IMR-90 (cell line): ENCODE measurements at regions not wholly inside any gene's neighbourhood (a gene's known extent, or its start where the extent isn't known, plus 50 kb on each side); places are given as distances from the start of the nearest gene placed in this dataset.

Experiments used
- ATAC-seq: fragments of 200-7000 bp; cut with Tn5 transposase; 2 replicates; pipeline ENCODE4 v1.9.1; 2020; ENCODE audit warnings: low read depth, mild to moderate bottlenecking, moderate library complexity
- BruUV-seq: library from RNA; stranded (reverse); fragments of 400-500 nt; replicated peaks from 2 replicates; lab custom pipeline; 2021; lab: Mats Ljungman, UMichigan
- CTCF ChIA-PET: fragments of 300-600 bp; formaldehyde crosslinking; extraction: SDS; loops from one replicate; lab custom pipeline; 2021; ENCODE audit warnings: antibody characterized with exemption; lab: Yijun Ruan, JAX
- POLR2A ChIA-PET: fragments of 300-600 bp; sonication (Branson Sonifier 250); formaldehyde crosslinking; loops from one replicate; lab custom pipeline; 2022; ENCODE audit warnings: antibody characterized with exemption; ENCODE audit not compliant: unreplicated experiment; lab: Charles Lee
- DNase-seq: peaks from one replicate; pipeline ENCODE4 v3.0.0; 2013
- H2AFZ ChIP-seq: replicated peaks from 2 replicates; pipeline ENCODE3; 2013; ENCODE audit warnings: low read length, mild to moderate bottlenecking; ENCODE audit not compliant: poor library complexity
- H2AK5ac ChIP-seq: 2 replicates; pipeline ENCODE4 v1.6.1; 2013; ENCODE audit warnings: low read depth, low read length, inconsistent platforms
- H2AK9ac ChIP-seq: replicated peaks from 2 replicates; pipeline ENCODE3; 2013; ENCODE audit warnings: mild to moderate bottlenecking, low read depth, low read length, moderate library complexity; ENCODE audit not compliant: poor library complexity
- H2BK120ac ChIP-seq: 2 replicates; pipeline ENCODE4 v1.6.1; 2013; ENCODE audit warnings: low read depth, low read length, inconsistent platforms
- H2BK15ac ChIP-seq: 3 replicates; pipeline ENCODE4 v1.6.1; 2013; ENCODE audit warnings: low read depth, low read length, inconsistent platforms
- H2BK20ac ChIP-seq: 2 replicates; pipeline ENCODE4 v1.6.1; 2013; ENCODE audit warnings: low read depth, mild to moderate bottlenecking, inconsistent platforms, low read length, moderate library complexity
- H2BK5ac ChIP-seq: 2 replicates; pipeline ENCODE4 v1.6.1; 2013; ENCODE audit warnings: mild to moderate bottlenecking, low read depth, low read length, inconsistent platforms; ENCODE audit not compliant: poor library complexity, severe bottlenecking
- H3K14ac ChIP-seq: replicated peaks from 2 replicates; pipeline ENCODE4 v1.6.1; 2013; ENCODE audit warnings: low read depth, low read length, inconsistent platforms
- H3K18ac ChIP-seq: 2 replicates; pipeline ENCODE4 v1.6.1; 2013; ENCODE audit warnings: low read depth, low read length, control low read depth
- H3K23ac ChIP-seq: 2 replicates; pipeline ENCODE4 v1.6.1; 2013; ENCODE audit warnings: low read depth, low read length, inconsistent platforms
- H3K27ac ChIP-seq: 2 replicates; pipeline ENCODE4 v1.5.1; 2013; ENCODE audit warnings: mild to moderate bottlenecking, control low read depth, low read length; ENCODE audit not compliant: insufficient read depth
- H3K27me3 ChIP-seq: 2 replicates; pipeline ENCODE4 v1.6.1; 2013; ENCODE audit warnings: low read length; ENCODE audit not compliant: control insufficient read depth, insufficient read depth
- H3K36me3 ChIP-seq: 2 replicates; pipeline ENCODE4 v1.6.1; 2013; ENCODE audit warnings: low read length, mixed read lengths; ENCODE audit not compliant: control insufficient read depth, insufficient read depth
- H3K4ac ChIP-seq: 2 replicates; pipeline ENCODE4 v1.6.1; 2013; ENCODE audit warnings: low read depth, low read length, inconsistent platforms
- H3K4me1 ChIP-seq: 2 replicates; pipeline ENCODE4 v1.6.1; 2013; ENCODE audit warnings: low read length, mixed read lengths; ENCODE audit not compliant: control insufficient read depth, insufficient read depth
- H3K4me2 ChIP-seq: 2 replicates; pipeline ENCODE4 v1.6.1; 2013; ENCODE audit warnings: low read depth, mild to moderate bottlenecking, control low read depth, low read length, moderate library complexity
- H3K4me3 ChIP-seq: 2 replicates; pipeline ENCODE4 v1.5.1; 2013; ENCODE audit warnings: low read depth, mild to moderate bottlenecking, control low read depth, low read length, moderate library complexity; ENCODE audit not compliant: insufficient read depth
- H3K56ac ChIP-seq: 2 replicates; pipeline ENCODE4 v1.6.1; 2013; ENCODE audit warnings: low read length, inconsistent platforms; ENCODE audit not compliant: insufficient read depth; ENCODE audit errors: extremely low read depth
- H3K79me1 ChIP-seq, 2 experiments: 2 replicates each; pipeline ENCODE4 v1.6.1; 2013; ENCODE audit warnings: low read length in 2 of 2, inconsistent platforms in 1 of 2, low read depth in 1 of 2
- H3K9ac ChIP-seq: 2 replicates; pipeline ENCODE4 v1.6.1; 2013; ENCODE audit warnings: low read depth, low read length, control low read depth
- H3K9me1 ChIP-seq: 2 replicates; pipeline ENCODE4 v1.6.1; 2013; ENCODE audit warnings: low read length, inconsistent platforms; ENCODE audit not compliant: insufficient read depth
- H3K9me3 ChIP-seq: 2 replicates; pipeline ENCODE4 v1.6.1; 2013; ENCODE audit warnings: low read length; ENCODE audit not compliant: control insufficient read depth, insufficient read depth
- H4K20me1 ChIP-seq: 2 replicates; pipeline ENCODE4 v1.6.1; 2013; ENCODE audit warnings: low read length, inconsistent platforms; ENCODE audit not compliant: insufficient read depth
- H4K5ac ChIP-seq: 2 replicates; pipeline ENCODE4 v1.6.1; 2013; ENCODE audit warnings: mild to moderate bottlenecking, low read depth, low read length, control low read depth
- H4K8ac ChIP-seq, 2 experiments: 2 replicates each; pipeline ENCODE4 v1.6.1; 2013; ENCODE audit warnings: low read depth in 2 of 2, low read length in 2 of 2, control low read depth in 1 of 2, inconsistent platforms in 1 of 2
- H4K91ac ChIP-seq: 2 replicates; pipeline ENCODE4 v1.6.1; 2013; ENCODE audit warnings: low read depth, low read length, inconsistent platforms; ENCODE audit not compliant: insufficient read depth
- BHLHE40 ChIP-seq: fragments of 150-350 bp; IDR thresholded peaks from 2 replicates; pipeline ENCODE4 v1.6.1; 2016; ENCODE audit warnings: mild to moderate bottlenecking, low read depth, low read length
- CEBPB ChIP-seq: IDR thresholded peaks from 2 replicates; pipeline ENCODE4 v1.6.1; 2012; ENCODE audit warnings: low read depth, low read length, improper control_type of control experiment
- CHD1 ChIP-seq: IDR thresholded peaks from 2 replicates; pipeline ENCODE4 v1.6.1; 2012; ENCODE audit warnings: low read depth, low read length, improper control_type of control experiment
- CTCF ChIP-seq: conservative IDR thresholded peaks from 2 replicates; pipeline ENCODE4 v1.5.1; 2012; ENCODE audit warnings: mild to moderate bottlenecking, low read depth, low read length, improper control_type of control experiment
- FOS ChIP-seq: fragments of 150-350 bp; IDR thresholded peaks from 2 replicates; pipeline ENCODE4 v1.6.1; 2016; ENCODE audit warnings: low read depth, low read length
- MAFK ChIP-seq: IDR thresholded peaks from 2 replicates; pipeline ENCODE4 v1.6.1; 2012; ENCODE audit warnings: low read depth, low read length, improper control_type of control experiment
- MAZ ChIP-seq: IDR thresholded peaks from 2 replicates; pipeline ENCODE4 v1.6.1; 2012; ENCODE audit warnings: low read depth, mild to moderate bottlenecking, low read length, improper control_type of control experiment, moderate library complexity, borderline replicate concordance
- MXI1 ChIP-seq: IDR thresholded peaks from 2 replicates; pipeline ENCODE4 v1.6.1; 2012; ENCODE audit warnings: low read depth, mild to moderate bottlenecking, low read length, moderate library complexity, borderline replicate concordance
- NFE2L2 ChIP-seq: fragments of 150-350 bp; IDR thresholded peaks from 2 replicates; pipeline ENCODE4 v1.6.1; 2016; ENCODE audit warnings: low read depth, mild to moderate bottlenecking, low read length
- POLR2A ChIP-seq: IDR thresholded peaks from 2 replicates; pipeline ENCODE4 v1.6.1; 2012; ENCODE audit warnings: mild to moderate bottlenecking, low read depth, low read length
- RAD21 ChIP-seq: IDR thresholded peaks from 2 replicates; pipeline ENCODE4 v1.6.1; 2012; ENCODE audit warnings: low read length, improper control_type of control experiment
- RCOR1 ChIP-seq: IDR thresholded peaks from 2 replicates; pipeline ENCODE4 v1.6.1; 2012; ENCODE audit warnings: mild to moderate bottlenecking, low read length, improper control_type of control experiment; ENCODE audit not compliant: insufficient replicate concordance
- RFX5 ChIP-seq: IDR thresholded peaks from 2 replicates; pipeline ENCODE4 v1.8.0; 2012; ENCODE audit warnings: low read depth, mild to moderate bottlenecking, low read length, moderate library complexity
- SMC3 ChIP-seq: fragments of 150-350 bp; IDR thresholded peaks from 2 replicates; pipeline ENCODE4 v1.6.1; 2016; ENCODE audit warnings: low read depth, mild to moderate bottlenecking, antibody characterized with exemption, low read length, moderate library complexity
- WGBS, 2 experiments: methylation state at CpG; one replicate each; pipeline versions ENCODE4 v1.1.5 to v1.1.7; 2013; ENCODE audit warnings: missing lambda C conversion rate in 2 of 2; ENCODE audit not compliant: insufficient read length in 1 of 2; ENCODE audit errors: extremely low coverage in 2 of 2; 5-methylcytosine and 5-hydroxymethylcytosine counted together
- dilution Hi-C: fragments of 300-500 bp; cut with HindIII; formaldehyde crosslinking; loops from one replicate; pipeline ENCODE4 v1.14.3; 2018; ENCODE audit warnings: low sequenced_read_pairs; ENCODE audit not compliant: unreplicated experiment
- in situ Hi-C: fragments of 300-500 bp; cut with MboI; formaldehyde crosslinking; loops from 3 replicates; pipeline ENCODE4 v1.14.3; 2019; ENCODE audit warnings: low sequenced_read_pairs, inconsistent platforms, mixed read lengths
- intact Hi-C: fragments of 100-400 bp; cut with micrococcal nuclease; formaldehyde crosslinking; loops from 2 replicates; pipeline ENCODE4 v1.10.0; 2022
- TF ChIP-seq, protein P1 (sequence below): fragments of 150-350 bp; IDR thresholded peaks from 2 replicates; pipeline ENCODE4 v1.6.1; 2016; ENCODE audit warnings: low read depth, mild to moderate bottlenecking, low read length, moderate library complexity, borderline replicate concordance
- TF ChIP-seq, protein P2 (sequence below): fragments of 150-350 bp; IDR thresholded peaks from 2 replicates; pipeline ENCODE4 v1.6.1; 2017; ENCODE audit warnings: mild to moderate bottlenecking, antibody characterized with exemption, low read length, low read depth

GRCh38 chr2:120499784-120500495 lies 154.0 kb downstream of the INHBB start:
- ATAC-seq (no peak), DNase-seq (no peak)
- Histone ChIP-seq H4K20me1 (no peaks in the 10 kb centered on the region), H2BK120ac (no peak overlapping the region), H3K9me1 (peaks cover 4% of the 10 kb centered on the region; the same call in 1 of the 2 replicates), H2BK5ac (no peak overlapping the region), H3K4me2 (no peak overlapping the region), H3K27ac (no peak overlapping the region), H2AK5ac (no peak overlapping the region), H2BK20ac (no peak overlapping the region), H3K9me3 (no peaks in the 10 kb centered on the region), H3K23ac (no peak overlapping the region), H2AK9ac (no peak overlapping the region), H3K36me3 (no peaks in the 10 kb centered on the region), H4K5ac (no peak overlapping the region), H2AFZ (no peak overlapping the region), H3K9ac (no peak overlapping the region), H3K14ac (no peak overlapping the region), H3K4me1 (peaks cover 1% of the 10 kb centered on the region; the same call in 1 of the 2 replicates), H3K27me3 (peaks cover 51% of the 10 kb centered on the region), H2BK15ac (no peak overlapping the region), H4K91ac (no peak overlapping the region), H3K56ac (no peak overlapping the region), H3K4me3 (no peak overlapping the region), H3K18ac (no peak overlapping the region), H3K4ac (no peak overlapping the region), H3K79me1 (no peaks in the 10 kb centered on the region), H4K8ac (no peak overlapping the region)
- WGBS, 2 experiments: 70% methylated on average over 8 of the region's 13 CpGs; no CpG with 5 or more reads in 1 of the 2 experiments
- intact Hi-C loops: no loop called here
- ChIA-PET CTCF (no interaction called here), POLR2A (no interaction called here)
- BruUV-seq: no TSS peak
- in situ Hi-C loops: no loop called here
- TF ChIP-seq CTCF (no peak), MAFK (no peak), CHD1 (no peak), MAZ (no peak), MXI1 (no peak), RCOR1 (no peak), SMC3 (no peak), FOS (no peak), RFX5 (no peak), NFE2L2 (no peak), POLR2A (no peak), BHLHE40 (no peak), RAD21 (no peak), CEBPB (no peak)
- TF ChIP-seq, protein P1, sequence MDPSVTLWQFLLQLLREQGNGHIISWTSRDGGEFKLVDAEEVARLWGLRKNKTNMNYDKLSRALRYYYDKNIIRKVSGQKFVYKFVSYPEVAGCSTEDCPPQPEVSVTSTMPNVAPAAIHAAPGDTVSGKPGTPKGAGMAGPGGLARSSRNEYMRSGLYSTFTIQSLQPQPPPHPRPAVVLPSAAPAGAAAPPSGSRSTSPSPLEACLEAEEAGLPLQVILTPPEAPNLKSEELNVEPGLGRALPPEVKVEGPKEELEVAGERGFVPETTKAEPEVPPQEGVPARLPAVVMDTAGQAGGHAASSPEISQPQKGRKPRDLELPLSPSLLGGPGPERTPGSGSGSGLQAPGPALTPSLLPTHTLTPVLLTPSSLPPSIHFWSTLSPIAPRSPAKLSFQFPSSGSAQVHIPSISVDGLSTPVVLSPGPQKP: no peak
- TF ChIP-seq, protein P2, sequence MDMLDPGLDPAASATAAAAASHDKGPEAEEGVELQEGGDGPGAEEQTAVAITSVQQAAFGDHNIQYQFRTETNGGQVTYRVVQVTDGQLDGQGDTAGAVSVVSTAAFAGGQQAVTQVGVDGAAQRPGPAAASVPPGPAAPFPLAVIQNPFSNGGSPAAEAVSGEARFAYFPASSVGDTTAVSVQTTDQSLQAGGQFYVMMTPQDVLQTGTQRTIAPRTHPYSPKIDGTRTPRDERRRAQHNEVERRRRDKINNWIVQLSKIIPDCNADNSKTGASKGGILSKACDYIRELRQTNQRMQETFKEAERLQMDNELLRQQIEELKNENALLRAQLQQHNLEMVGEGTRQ: no peak
- dilution Hi-C loops: no loop called here
